Transverse colon (tissue), 4 donors: ENCODE measurements at regions not wholly inside any gene's neighbourhood (a gene's known extent, or its start where the extent isn't known, plus 50 kb on each side); places are given as distances from the start of the nearest gene placed in this dataset.

Experiments
- POLR2A ChIP-seq: fragments of 450-650 bp; IDR thresholded peaks from one replicate; pipeline ENCODE4 v1.6.1; 2016; ENCODE audit warnings: antibody characterized with exemption, mild to moderate bottlenecking, moderate library complexity
- POLR2AphosphoS5 ChIP-seq, 3 donors: sonication (generic); formaldehyde crosslinking; IDR thresholded peaks; one replicate each; pipeline ENCODE4 v1.6.1; 2016; ENCODE audit warnings: antibody characterized with exemption in 3 of 3
- TF ChIP-seq, protein P1 (sequence below), 5 experiments: fragments of 200-600 bp in 3 of 5; fragments of 450-650 bp in 2 of 5; sonication (generic) in 3 of 5; IDR thresholded peaks; 1 replicate in 2 of 5; 2 replicates in 3 of 5; pipeline ENCODE4 v1.5.1; 2016 to 2017; ENCODE audit warnings: antibody characterized with exemption in 5 of 5, inconsistent platforms in 3 of 5, mild to moderate bottlenecking in 2 of 5, moderate library complexity in 1 of 5

DNA sequence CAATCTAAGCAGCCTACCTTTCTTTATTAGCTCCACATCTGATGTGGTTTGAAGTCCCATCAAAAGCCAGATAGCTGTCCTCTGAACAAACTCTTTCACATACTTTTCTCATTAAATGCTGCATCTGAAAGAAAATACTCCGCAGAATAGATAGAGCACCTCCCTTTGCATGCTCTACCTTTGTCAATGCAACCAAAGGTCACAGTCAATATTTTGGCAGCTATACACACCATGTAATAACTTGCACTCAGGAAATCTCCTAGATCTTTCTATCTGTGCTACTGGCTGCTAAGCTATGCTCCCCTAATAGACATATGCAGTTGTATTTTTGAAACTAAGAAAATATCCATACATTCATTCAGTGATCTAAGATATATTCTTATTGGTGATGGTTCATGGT, 204.8 kb upstream of the ARRDC4 start:
- TF ChIP-seq POLR2A: no peak
- TF ChIP-seq, protein P1, sequence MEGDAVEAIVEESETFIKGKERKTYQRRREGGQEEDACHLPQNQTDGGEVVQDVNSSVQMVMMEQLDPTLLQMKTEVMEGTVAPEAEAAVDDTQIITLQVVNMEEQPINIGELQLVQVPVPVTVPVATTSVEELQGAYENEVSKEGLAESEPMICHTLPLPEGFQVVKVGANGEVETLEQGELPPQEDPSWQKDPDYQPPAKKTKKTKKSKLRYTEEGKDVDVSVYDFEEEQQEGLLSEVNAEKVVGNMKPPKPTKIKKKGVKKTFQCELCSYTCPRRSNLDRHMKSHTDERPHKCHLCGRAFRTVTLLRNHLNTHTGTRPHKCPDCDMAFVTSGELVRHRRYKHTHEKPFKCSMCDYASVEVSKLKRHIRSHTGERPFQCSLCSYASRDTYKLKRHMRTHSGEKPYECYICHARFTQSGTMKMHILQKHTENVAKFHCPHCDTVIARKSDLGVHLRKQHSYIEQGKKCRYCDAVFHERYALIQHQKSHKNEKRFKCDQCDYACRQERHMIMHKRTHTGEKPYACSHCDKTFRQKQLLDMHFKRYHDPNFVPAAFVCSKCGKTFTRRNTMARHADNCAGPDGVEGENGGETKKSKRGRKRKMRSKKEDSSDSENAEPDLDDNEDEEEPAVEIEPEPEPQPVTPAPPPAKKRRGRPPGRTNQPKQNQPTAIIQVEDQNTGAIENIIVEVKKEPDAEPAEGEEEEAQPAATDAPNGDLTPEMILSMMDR (IDR thresholded peaks at IDR 0.05): no peak
- TF ChIP-seq POLR2AphosphoS5 (IDR thresholded peaks at IDR 0.05): no peak
